CD1c-positive myeloid dendritic cell (primary cell): ENCODE measurements at regions not wholly inside any gene's neighbourhood (a gene's known extent, or its start where the extent isn't known, plus 50 kb on each side); places are given as distances from the start of the nearest gene placed in this dataset.
"Not testable (repeated sequence)": the region's sequence is repeated elsewhere in the genome, so short reads cannot be mapped to it uniquely, and the experiment has no call there.

Source experiments
- DNase-seq: peaks from one replicate; pipeline ENCODE4 v3.0.0-alpha.2; 2016; ENCODE audit errors: extremely low spot score

- DNase-seq: not testable (repeated sequence)
Measured at GRCh38 chr4:131749224-131749623, 1399.9 kb upstream of the PCDH10 start.

- not testable (repeated sequence) for DNase-seq
Measured at GRCh38 chr4:131750006-131750405, 1399.1 kb upstream of the PCDH10 start.

GRCh38 chr4:131750469-131750868 lies 1398.6 kb upstream of the PCDH10 start:
- not testable (repeated sequence) for DNase-seq

GRCh38 chr4:131762234-131762633 lies 1386.9 kb upstream of the PCDH10 start:
- DNase-seq: not testable (repeated sequence)

- no peak for DNase-seq
Measured at GRCh38 chr4:131764730-131765129, 1384.4 kb upstream of the PCDH10 start.

GRCh38 chr4:131774382-131774781 lies 1374.7 kb upstream of the PCDH10 start:
- not testable (repeated sequence) for DNase-seq

- DNase-seq: not testable (repeated sequence)
Measured at GRCh38 chr4:131810565-131810964, 1338.5 kb upstream of the PCDH10 start.
